ENCODE measurements at regions not wholly inside any gene's neighbourhood (a gene's known extent, or its start where the extent isn't known, plus 50 kb on each side); places are given as distances from the start of the nearest gene placed in this dataset.

- H3K4me1 Mint-ChIP-seq (ENCODE audit: low read depth): no peaks in the 10 kb centered on the region
- H3K4me3 Mint-ChIP-seq (ENCODE audit: low read depth): no peak overlapping the region
- H3K36me3 Mint-ChIP-seq (ENCODE audit: low read depth): no peaks in the 10 kb centered on the region
- no peak for DNase-seq (ENCODE audit: low spot score)
- no peaks in the 10 kb centered on the region for H3K27me3 Mint-ChIP-seq (ENCODE audit: low read depth)
- H3K9me3 Mint-ChIP-seq: peaks cover 9% of the 10 kb centered on the region
- intact Hi-C loops (cut with micrococcal nuclease): no loop called here
- H3K27ac Mint-ChIP-seq: no peak overlapping the region
Measured at GRCh38 chr10:105409370-105409769, 768.3 kb downstream of the SORCS3 start.

GRCh38 chr10:105406488-105406887 lies 765.4 kb downstream of the SORCS3 start:
- no peak overlapping the region for H3K27ac Mint-ChIP-seq
- no peak overlapping the region for H3K4me3 Mint-ChIP-seq (ENCODE audit: low read depth)
- DNase-seq (ENCODE audit: low spot score): no peak
- H3K36me3 Mint-ChIP-seq (ENCODE audit: low read depth): no peaks in the 10 kb centered on the region
- H3K27me3 Mint-ChIP-seq (ENCODE audit: low read depth): no peaks in the 10 kb centered on the region
- intact Hi-C loops (cut with micrococcal nuclease): no loop called here
- H3K9me3 Mint-ChIP-seq: peaks cover 9% of the 10 kb centered on the region
- no peaks in the 10 kb centered on the region for H3K4me1 Mint-ChIP-seq (ENCODE audit: low read depth)

GRCh38 chr10:105398202-105398601 lies 757.1 kb downstream of the SORCS3 start:
- no peaks in the 10 kb centered on the region for H3K9me3 Mint-ChIP-seq
- no peaks in the 10 kb centered on the region for H3K4me1 Mint-ChIP-seq (ENCODE audit: low read depth)
- DNase-seq (ENCODE audit: low spot score): no peak
- no peaks in the 10 kb centered on the region for H3K36me3 Mint-ChIP-seq (ENCODE audit: low read depth)
- H3K4me3 Mint-ChIP-seq (ENCODE audit: low read depth): no peak overlapping the region
- intact Hi-C loops (cut with micrococcal nuclease): no loop called here
- H3K27ac Mint-ChIP-seq: no peak overlapping the region
- H3K27me3 Mint-ChIP-seq (ENCODE audit: low read depth): no peaks in the 10 kb centered on the region

GRCh38 chr10:105391670-105392351 lies 750.7 kb downstream of the SORCS3 start:
- Mint-ChIP-seq H3K4me1 (ENCODE audit: low read depth) (no peaks in the 10 kb centered on the region), H3K36me3 (ENCODE audit: low read depth) (no peaks in the 10 kb centered on the region), H3K4me3 (ENCODE audit: low read depth) (no peak overlapping the region), H3K27ac (no peak overlapping the region), H3K9me3 (no peaks in the 10 kb centered on the region), H3K27me3 (ENCODE audit: low read depth) (no peaks in the 10 kb centered on the region)
- no peak for DNase-seq (ENCODE audit: low spot score)
- intact Hi-C loops (cut with micrococcal nuclease): no loop called here

GRCh38 chr10:105387971-105388370 lies 746.9 kb downstream of the SORCS3 start:
- Mint-ChIP-seq H3K9me3 (no peaks in the 10 kb centered on the region), H3K36me3 (ENCODE audit: low read depth) (no peaks in the 10 kb centered on the region), H3K4me1 (ENCODE audit: low read depth) (no peaks in the 10 kb centered on the region), H3K27me3 (ENCODE audit: low read depth) (no peaks in the 10 kb centered on the region), H3K27ac (no peak overlapping the region), H3K4me3 (ENCODE audit: low read depth) (no peak overlapping the region)
- no peak for DNase-seq (ENCODE audit: low spot score)
- intact Hi-C loops (cut with micrococcal nuclease): no loop called here

DNA sequence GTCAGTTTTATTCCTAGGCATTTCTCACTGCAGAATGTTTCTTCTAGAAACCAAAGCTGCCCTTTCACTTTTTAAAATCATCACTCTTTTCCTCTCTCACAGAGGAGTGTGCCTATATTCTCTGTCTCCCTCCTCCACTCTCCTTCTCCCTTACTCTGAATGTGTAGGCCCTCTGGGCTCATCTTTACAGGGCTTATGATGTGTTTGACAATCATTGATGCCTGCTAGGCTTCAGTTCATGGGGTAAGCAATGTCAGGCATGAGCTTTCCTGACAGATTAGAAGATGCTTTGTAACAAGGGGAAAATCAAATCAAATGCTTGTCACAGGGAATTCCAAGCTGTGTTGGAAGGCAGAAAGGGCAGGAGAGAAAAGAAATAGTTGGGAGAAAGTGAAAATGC lies 742.9 kb downstream of the SORCS3 start:
- Mint-ChIP-seq H3K9me3 (no peaks in the 10 kb centered on the region), H3K4me1 (ENCODE audit: low read depth) (no peaks in the 10 kb centered on the region), H3K27me3 (ENCODE audit: low read depth) (no peaks in the 10 kb centered on the region), H3K36me3 (ENCODE audit: low read depth) (no peaks in the 10 kb centered on the region), H3K4me3 (ENCODE audit: low read depth) (no peak overlapping the region), H3K27ac (no peak overlapping the region)
- DNase-seq (ENCODE audit: low spot score): no peak
- intact Hi-C loops (cut with micrococcal nuclease): no loop called here

GRCh38 chr10:105370692-105371091 lies 729.6 kb downstream of the SORCS3 start:
- peaks cover 17% of the 10 kb centered on the region for H3K9me3 Mint-ChIP-seq
- intact Hi-C loops (cut with micrococcal nuclease): no loop called here
- H3K27me3 Mint-ChIP-seq (ENCODE audit: low read depth): no peaks in the 10 kb centered on the region
- no peaks in the 10 kb centered on the region for H3K36me3 Mint-ChIP-seq (ENCODE audit: low read depth)
- H3K27ac Mint-ChIP-seq: no peak overlapping the region
- no peak for DNase-seq (ENCODE audit: low spot score)
- H3K4me1 Mint-ChIP-seq (ENCODE audit: low read depth): no peaks in the 10 kb centered on the region
- H3K4me3 Mint-ChIP-seq (ENCODE audit: low read depth): no peak overlapping the region

DNA sequence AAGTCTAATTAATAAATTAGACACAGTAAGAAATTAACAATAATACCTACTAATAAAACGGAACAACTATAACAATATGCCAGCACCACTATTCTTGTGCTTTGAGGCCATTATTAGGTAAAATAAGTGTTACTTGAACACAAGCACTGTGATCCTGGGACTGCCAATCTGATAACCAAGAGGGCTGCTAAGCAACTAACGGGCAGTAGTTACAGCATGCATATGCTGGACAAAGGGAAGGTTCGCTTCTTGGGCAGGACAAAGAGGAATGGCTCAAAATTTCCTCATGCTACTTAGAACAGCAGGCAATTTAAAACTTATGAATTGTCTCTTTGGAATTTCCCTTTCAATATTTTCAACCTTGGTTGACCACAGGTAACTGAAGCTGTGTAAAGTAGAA lies 718.6 kb downstream of the SORCS3 start:
- Mint-ChIP-seq H3K36me3 (ENCODE audit: low read depth) (no peaks in the 10 kb centered on the region), H3K4me1 (ENCODE audit: low read depth) (no peaks in the 10 kb centered on the region), H3K27me3 (ENCODE audit: low read depth) (no peaks in the 10 kb centered on the region), H3K9me3 (no peaks in the 10 kb centered on the region), H3K4me3 (ENCODE audit: low read depth) (no peak overlapping the region), H3K27ac (no peak overlapping the region)
- no peak for DNase-seq (ENCODE audit: low spot score)
- intact Hi-C loops (cut with micrococcal nuclease): no loop called here

- H3K4me1 Mint-ChIP-seq (ENCODE audit: low read depth): no peaks in the 10 kb centered on the region
- H3K36me3 Mint-ChIP-seq (ENCODE audit: low read depth): no peaks in the 10 kb centered on the region
- no peak overlapping the region for H3K4me3 Mint-ChIP-seq (ENCODE audit: low read depth)
- H3K27me3 Mint-ChIP-seq (ENCODE audit: low read depth): no peaks in the 10 kb centered on the region
- H3K9me3 Mint-ChIP-seq: no peaks in the 10 kb centered on the region
- no peak for DNase-seq (ENCODE audit: low spot score)
- intact Hi-C loops (cut with micrococcal nuclease): no loop called here
- no peak overlapping the region for H3K27ac Mint-ChIP-seq
Measured at GRCh38 chr10:105358911-105359310, 717.8 kb downstream of the SORCS3 start.

GRCh38 chr10:105356626-105357025 lies 715.5 kb downstream of the SORCS3 start:
- H3K27ac Mint-ChIP-seq: no peak overlapping the region
- intact Hi-C loops (cut with micrococcal nuclease): no loop called here
- no peaks in the 10 kb centered on the region for H3K9me3 Mint-ChIP-seq

GRCh38 chr10:105354010-105354409 lies 712.9 kb downstream of the SORCS3 start:
- Mint-ChIP-seq H3K9me3 (no peaks in the 10 kb centered on the region), H3K4me1 (ENCODE audit: low read depth) (no peaks in the 10 kb centered on the region), H3K27ac (no peak overlapping the region), H3K4me3 (ENCODE audit: low read depth) (no peak overlapping the region), H3K36me3 (ENCODE audit: low read depth) (no peaks in the 10 kb centered on the region), H3K27me3 (ENCODE audit: low read depth) (no peaks in the 10 kb centered on the region)
- DNase-seq (ENCODE audit: low spot score): no peak
- intact Hi-C loops (cut with micrococcal nuclease): no loop called here

More at GRCh38 chr10:105356626-105357025, 715.5 kb downstream of the SORCS3 start:
- H3K4me1 Mint-ChIP-seq (ENCODE audit: low read depth): no peaks in the 10 kb centered on the region
- no peaks in the 10 kb centered on the region for H3K27me3 Mint-ChIP-seq (ENCODE audit: low read depth)
- H3K4me3 Mint-ChIP-seq (ENCODE audit: low read depth): no peak overlapping the region
- DNase-seq (ENCODE audit: low spot score): no peak
- H3K36me3 Mint-ChIP-seq (ENCODE audit: low read depth): no peaks in the 10 kb centered on the region

DNA sequence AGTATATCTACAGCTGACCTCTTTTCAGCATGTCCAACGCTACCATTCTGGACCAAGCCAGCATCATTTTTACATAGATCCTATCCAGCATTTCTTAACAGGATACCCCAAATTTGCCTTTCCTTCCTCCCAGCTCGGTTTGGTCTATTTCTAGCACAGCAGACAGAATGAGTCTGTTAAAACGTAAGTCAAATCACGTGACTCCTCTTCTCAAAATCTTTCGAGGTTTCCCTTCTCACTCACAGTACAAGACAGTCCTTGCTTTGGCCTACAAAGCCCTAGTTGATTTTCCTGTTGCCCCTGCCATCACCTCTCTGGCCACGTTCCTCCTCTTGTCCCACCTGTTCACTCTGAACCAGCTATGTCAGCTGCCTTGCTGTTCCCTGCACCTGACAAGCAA lies 711.7 kb downstream of the SORCS3 start:
- Mint-ChIP-seq H3K27ac (no peak overlapping the region), H3K9me3 (no peaks in the 10 kb centered on the region), H3K4me3 (ENCODE audit: low read depth) (no peak overlapping the region), H3K27me3 (ENCODE audit: low read depth) (no peaks in the 10 kb centered on the region), H3K36me3 (ENCODE audit: low read depth) (no peaks in the 10 kb centered on the region), H3K4me1 (ENCODE audit: low read depth) (no peaks in the 10 kb centered on the region)
- DNase-seq (ENCODE audit: low spot score): no peak
- intact Hi-C loops (cut with micrococcal nuclease): no loop called here

DNA sequence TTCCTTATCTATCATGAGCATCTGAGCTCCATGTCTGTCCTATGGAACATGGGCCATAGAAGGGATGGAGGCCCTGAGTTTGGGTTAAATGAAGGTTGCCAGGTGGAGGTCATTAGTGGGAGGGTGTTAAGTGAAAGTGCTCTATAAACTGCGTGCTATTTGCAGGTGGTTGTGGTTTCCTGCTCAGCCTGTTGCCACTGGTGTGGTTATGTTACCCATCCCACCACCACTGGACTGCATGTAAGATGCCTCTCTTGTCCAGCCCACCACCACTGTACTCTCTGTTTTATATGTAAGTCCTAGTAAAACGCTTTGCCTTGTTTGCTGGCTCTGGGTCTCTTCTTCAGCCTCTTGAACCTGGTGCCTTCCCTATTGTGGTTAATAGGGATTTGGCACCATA lies 711.2 kb downstream of the SORCS3 start:
- intact Hi-C loops (cut with micrococcal nuclease): no loop called here
- Mint-ChIP-seq H3K4me3 (ENCODE audit: low read depth) (no peak overlapping the region), H3K9me3 (no peaks in the 10 kb centered on the region), H3K27me3 (ENCODE audit: low read depth) (no peaks in the 10 kb centered on the region), H3K4me1 (ENCODE audit: low read depth) (no peaks in the 10 kb centered on the region), H3K27ac (no peak overlapping the region), H3K36me3 (ENCODE audit: low read depth) (no peaks in the 10 kb centered on the region)
- DNase-seq (ENCODE audit: low spot score): no peak

DNA sequence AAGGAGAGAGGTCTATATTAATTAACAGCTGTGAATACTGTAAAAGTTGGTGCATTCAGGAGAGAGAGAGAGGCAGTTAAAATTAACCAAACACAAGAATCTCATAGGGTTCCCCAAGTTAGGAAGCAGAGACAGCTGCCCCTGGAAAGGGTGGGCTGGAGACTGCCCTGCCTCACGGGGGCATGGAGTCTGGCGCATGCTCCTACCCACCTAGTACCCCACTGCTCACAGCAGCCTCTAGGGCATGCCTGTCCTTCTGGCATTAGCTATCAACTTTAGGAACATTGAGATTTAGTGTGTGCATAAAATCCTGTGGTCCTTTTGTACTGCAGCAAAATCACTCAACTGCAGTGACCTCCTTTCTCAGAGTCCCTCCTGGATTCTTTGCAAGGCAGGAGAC lies 710.1 kb downstream of the SORCS3 start:
- H3K27me3 Mint-ChIP-seq (ENCODE audit: low read depth): no peaks in the 10 kb centered on the region
- intact Hi-C loops (cut with micrococcal nuclease): no loop called here

More for the DNA sequence above, 710.1 kb downstream of the SORCS3 start:
- DNase-seq (ENCODE audit: low spot score): no peak
- H3K36me3 Mint-ChIP-seq (ENCODE audit: low read depth): no peaks in the 10 kb centered on the region
- H3K4me3 Mint-ChIP-seq (ENCODE audit: low read depth): no peak overlapping the region
- H3K4me1 Mint-ChIP-seq (ENCODE audit: low read depth): no peaks in the 10 kb centered on the region
- no peaks in the 10 kb centered on the region for H3K9me3 Mint-ChIP-seq
- no peak overlapping the region for H3K27ac Mint-ChIP-seq
